Ovary (tissue), 3 donors: ENCODE measurements at regions not wholly inside any gene's neighbourhood (a gene's known extent, or its start where the extent isn't known, plus 50 kb on each side); places are given as distances from the start of the nearest gene placed in this dataset.

Experiments
- CTCF ChIP-seq, 3 donors: fragments of 450-650 bp in 2 of 3; fragments of 200-600 bp in 1 of 3; IDR thresholded peaks; one replicate each; pipeline versions ENCODE4 v1.5.1 to v1.8.0; 2016 to 2022; ENCODE audit warnings: antibody characterized with exemption in 3 of 3, mild to moderate bottlenecking in 1 of 3
- EP300 ChIP-seq: sonication (generic); formaldehyde crosslinking; IDR thresholded peaks from one replicate; pipeline ENCODE4 v1.6.1; 2017; ENCODE audit warnings: antibody characterized with exemption
- POLR2A ChIP-seq: fragments of 450-650 bp; IDR thresholded peaks from one replicate; pipeline ENCODE4 v1.6.1; 2017; ENCODE audit warnings: antibody characterized with exemption, mild to moderate bottlenecking, moderate library complexity
- donor health status: DM: no; HTN: no; CAD: no.

- TF ChIP-seq CTCF (IDR thresholded peaks at IDR 0.05) = no peak
- no peak for TF ChIP-seq POLR2A
- TF ChIP-seq EP300 = no peak
These were observed 113.0 kb downstream of the ANXA1 start for GRCh38 chr9:73264631-73265030.
